Endodermal cell (in vitro differentiated cells): ENCODE measurements at regions not wholly inside any gene's neighbourhood (a gene's known extent, or its start where the extent isn't known, plus 50 kb on each side); places are given as distances from the start of the nearest gene placed in this dataset.

Experiments used
- DNase-seq: peaks from one replicate; pipeline ENCODE4 v3.0.0-alpha.2; 2017
- H3K27ac ChIP-seq: 2 replicates; pipeline ENCODE4 v1.5.1; 2013; ENCODE audit warnings: mild to moderate bottlenecking, low read depth, low read length, moderate library complexity
- H3K27me3 ChIP-seq: 2 replicates; pipeline ENCODE4 v1.6.1; 2013; ENCODE audit warnings: mild to moderate bottlenecking, low read length, moderate library complexity; ENCODE audit not compliant: insufficient read depth, control insufficient read depth, poor library complexity, severe bottlenecking
- H3K36me3 ChIP-seq: 2 replicates; pipeline ENCODE4 v1.7.0; 2013; ENCODE audit warnings: mild to moderate bottlenecking, low read length, moderate library complexity; ENCODE audit not compliant: control insufficient read depth, insufficient read depth
- H3K4me1 ChIP-seq: one replicate; pipeline ENCODE4 v1.7.0; 2013; ENCODE audit warnings: low read length; ENCODE audit not compliant: control insufficient read depth, insufficient read depth
- H3K4me3 ChIP-seq: 2 replicates; pipeline ENCODE4 v1.5.1; 2013; ENCODE audit warnings: mild to moderate bottlenecking, low read length, moderate library complexity
- H3K9ac ChIP-seq: 2 replicates; pipeline ENCODE4 v1.6.1; 2013; ENCODE audit warnings: mild to moderate bottlenecking, low read length, moderate library complexity; ENCODE audit not compliant: poor library complexity, severe bottlenecking; ENCODE audit errors: extremely low read depth
- H3K9me3 ChIP-seq: 2 replicates; pipeline ENCODE4 v1.6.1; 2013; ENCODE audit warnings: mild to moderate bottlenecking, low read length, moderate library complexity; ENCODE audit not compliant: control insufficient read depth
- H3K27ac Mint-ChIP-seq: 2 replicates; pipeline ENCODE4 v1.8.0; 2020; ENCODE audit warnings: mixed read lengths
- H3K27me3 Mint-ChIP-seq: 2 replicates; pipeline ENCODE4 v1.8.0; 2021; ENCODE audit warnings: mild to moderate bottlenecking, mixed read lengths; ENCODE audit not compliant: insufficient read depth
- H3K36me3 Mint-ChIP-seq: 2 replicates; pipeline ENCODE4 v1.8.0; 2020; ENCODE audit warnings: low read depth, mixed read lengths
- H3K4me1 Mint-ChIP-seq: 2 replicates; pipeline ENCODE4 v1.8.0; 2020; ENCODE audit warnings: mixed read lengths
- H3K4me3 Mint-ChIP-seq: 2 replicates; pipeline ENCODE4 v1.8.0; 2020; ENCODE audit warnings: mild to moderate bottlenecking, moderate library complexity, mixed read lengths
- H3K9me3 Mint-ChIP-seq: 2 replicates; pipeline ENCODE4 v1.8.0; 2020; ENCODE audit warnings: mild to moderate bottlenecking, mixed read lengths
- CTCF ChIP-seq: fragments of 200-600 bp; sonication (generic); conservative IDR thresholded peaks from 2 replicates; pipeline ENCODE4 v1.5.0; 2021; ENCODE audit warnings: antibody characterized with exemption, mild to moderate bottlenecking
- WGBS, 2 experiments: methylation state at CpG; one replicate each; pipeline versions ENCODE4 v1.1.5 to v1.1.7; 2013; ENCODE audit warnings: missing lambda C conversion rate in 2 of 2, mixed read lengths in 1 of 2; ENCODE audit not compliant: insufficient coverage in 1 of 2, insufficient read length in 1 of 2; 5-methylcytosine and 5-hydroxymethylcytosine counted together

DNA sequence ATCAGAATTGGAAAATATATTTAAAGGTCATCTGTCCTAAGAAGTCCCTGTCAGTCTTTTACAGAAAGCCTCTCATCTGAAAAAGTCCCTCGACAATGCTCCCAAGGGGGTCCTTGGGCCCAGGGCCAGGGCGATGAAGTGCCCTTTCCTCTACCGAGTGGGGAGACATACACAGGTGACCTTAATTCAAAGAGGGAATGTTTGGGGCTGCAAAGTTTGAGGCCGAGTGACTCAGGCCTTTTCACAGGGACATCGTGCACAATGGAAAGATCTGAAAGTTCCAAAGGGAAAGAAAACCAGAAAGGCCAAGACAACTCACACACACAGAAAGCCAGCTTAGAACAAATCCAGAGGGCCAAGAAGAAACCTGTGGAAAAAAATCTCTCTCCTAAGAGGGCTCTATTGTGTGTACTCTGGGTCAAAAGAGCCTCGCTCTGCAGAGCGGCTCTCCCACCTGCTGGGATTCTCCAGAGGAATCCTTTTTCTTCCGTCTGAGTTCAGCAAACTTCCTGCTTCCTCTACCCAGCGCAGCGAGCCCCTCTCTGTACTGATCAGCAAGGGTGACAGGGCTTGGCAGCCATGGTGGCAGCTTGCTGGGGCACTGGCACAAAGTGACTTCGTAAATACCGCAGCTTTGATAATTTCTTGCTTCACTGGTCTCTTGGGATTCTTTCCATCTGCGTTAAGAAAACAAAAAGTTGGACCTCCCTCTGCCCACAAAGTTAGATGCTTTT is 259.1 kb downstream of the OPA1 start:
- Histone ChIP-seq H3K27me3 (peaks cover 11% of the 10 kb centered on the region), H3K27ac (no peak overlapping the region), H3K4me1 (peaks cover 16% of the 10 kb centered on the region), H3K4me3 (peak overlapping the region; percentile 6), H3K9me3 (peaks cover 7% of the 10 kb centered on the region), H3K9ac (no peak overlapping the region), H3K36me3 (no peaks in the 10 kb centered on the region)
- WGBS, 2 experiments = 37 to 41% methylated on average over 8 to 13 of the region's 13 CpGs
- TF ChIP-seq CTCF = no peak
- Mint-ChIP-seq H3K36me3 (no peaks in the 10 kb centered on the region), H3K27me3 (peaks cover 16% of the 10 kb centered on the region), H3K4me1 (peaks cover 30% of the 10 kb centered on the region), H3K27ac (peak overlapping the region; percentile 70), H3K9me3 (peaks cover 18% of the 10 kb centered on the region), H3K4me3 (peak overlapping the region; percentile 32)
- DNase-seq = peak; percentile 87

DNA sequence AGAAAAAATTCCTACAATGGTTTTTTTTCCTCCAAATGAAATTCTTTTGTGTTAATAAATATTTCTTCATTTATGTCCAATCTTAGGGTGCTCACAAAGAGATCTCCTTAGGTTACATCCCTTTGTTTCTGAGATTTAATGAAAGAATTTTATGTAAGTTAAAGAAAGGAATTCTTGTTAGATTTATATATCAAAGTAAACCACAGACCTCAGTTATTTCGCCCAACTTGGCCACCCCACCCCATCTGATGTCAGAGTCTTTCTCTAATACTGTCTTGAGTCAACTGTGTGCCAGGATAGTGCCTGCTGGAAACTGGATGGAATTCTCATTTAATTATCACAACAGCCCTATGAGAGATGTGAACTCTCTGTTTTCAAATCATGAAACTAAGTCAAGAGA is 259.9 kb downstream of the OPA1 start:
- WGBS, 2 experiments = 90% methylated on average over 1 of the region's 1 CpG; no CpG with 5 or more reads in 1 of the 2 experiments
- Histone ChIP-seq H3K36me3 (no peaks in the 10 kb centered on the region), H3K9ac (no peak overlapping the region), H3K4me3 (no peak overlapping the region), H3K9me3 (peaks cover 7% of the 10 kb centered on the region), H3K4me1 (peaks cover 16% of the 10 kb centered on the region), H3K27ac (no peak overlapping the region), H3K27me3 (peaks cover 11% of the 10 kb centered on the region)
- H3K36me3 Mint-ChIP-seq = no peaks in the 10 kb centered on the region
- H3K27ac Mint-ChIP-seq = no peak overlapping the region
- no peak overlapping the region for H3K4me3 Mint-ChIP-seq
- no peak for DNase-seq
- H3K27me3 Mint-ChIP-seq = peaks cover 16% of the 10 kb centered on the region
- no peak for TF ChIP-seq CTCF
- H3K9me3 Mint-ChIP-seq = peaks cover 18% of the 10 kb centered on the region
- H3K4me1 Mint-ChIP-seq = peaks cover 30% of the 10 kb centered on the region

- no peak for TF ChIP-seq CTCF
- Histone ChIP-seq H3K27me3 (peaks cover 11% of the 10 kb centered on the region), H3K36me3 (no peaks in the 10 kb centered on the region), H3K9me3 (peaks cover 7% of the 10 kb centered on the region), H3K9ac (no peak overlapping the region), H3K4me3 (no peak overlapping the region), H3K4me1 (peaks cover 16% of the 10 kb centered on the region), H3K27ac (no peak overlapping the region)
- H3K27me3 Mint-ChIP-seq = peaks cover 16% of the 10 kb centered on the region
- DNase-seq = no peak
- H3K4me1 Mint-ChIP-seq = peaks cover 30% of the 10 kb centered on the region
- 81% methylated on average over 3 of the region's 3 CpGs; no CpG with 5 or more reads in 1 of the 2 experiments for WGBS, 2 experiments
- H3K36me3 Mint-ChIP-seq = no peaks in the 10 kb centered on the region
- peaks cover 18% of the 10 kb centered on the region for H3K9me3 Mint-ChIP-seq
- H3K27ac Mint-ChIP-seq = no peak overlapping the region
- H3K4me3 Mint-ChIP-seq = no peak overlapping the region
These were observed 260.7 kb downstream of the OPA1 start for GRCh38 chr3:193853511-193854219.
